Trophoblast cell (in vitro differentiated cells and primary cell): ENCODE measurements at regions not wholly inside any gene's neighbourhood (a gene's known extent, or its start where the extent isn't known, plus 50 kb on each side); places are given as distances from the start of the nearest gene placed in this dataset.

ENCODE experiments used
- DNase-seq, 2 donors: peaks; one replicate each; pipeline ENCODE4 v3.0.0-alpha.2; 2016
- H2AFZ ChIP-seq: 2 replicates; pipeline ENCODE4 v1.6.1; 2013; ENCODE audit warnings: low read length, moderate library complexity, mild to moderate bottlenecking; ENCODE audit not compliant: insufficient read depth, poor library complexity
- H2AK5ac ChIP-seq: 2 replicates; pipeline ENCODE4 v1.6.1; 2013; ENCODE audit warnings: mild to moderate bottlenecking, low read length
- H2BK120ac ChIP-seq: 2 replicates; pipeline ENCODE4 v1.6.1; 2013; ENCODE audit warnings: low read length, mild to moderate bottlenecking, moderate library complexity; ENCODE audit not compliant: insufficient read depth, poor library complexity
- H2BK12ac ChIP-seq: 2 replicates; pipeline ENCODE4 v1.6.1; 2013; ENCODE audit warnings: mild to moderate bottlenecking, low read length, moderate library complexity
- H2BK5ac ChIP-seq: 2 replicates; pipeline ENCODE4 v1.6.1; 2013; ENCODE audit warnings: low read length, low read depth, moderate library complexity, mild to moderate bottlenecking; ENCODE audit not compliant: poor library complexity
- H3K14ac ChIP-seq: 2 replicates; pipeline ENCODE4 v1.6.1; 2013; ENCODE audit warnings: mild to moderate bottlenecking, low read length
- H3K18ac ChIP-seq: 2 replicates; pipeline ENCODE4 v1.6.1; 2013; ENCODE audit warnings: mild to moderate bottlenecking, low read length
- H3K23ac ChIP-seq: 2 replicates; pipeline ENCODE4 v1.6.1; 2013; ENCODE audit warnings: low read length
- H3K27ac ChIP-seq: 2 replicates; pipeline ENCODE4 v1.5.1; 2013; ENCODE audit warnings: low read depth, mild to moderate bottlenecking, inconsistent platforms, low read length, moderate library complexity
- H3K27me3 ChIP-seq: 2 replicates; pipeline ENCODE4 v1.6.1; 2013; ENCODE audit warnings: inconsistent platforms, mild to moderate bottlenecking, low read length, moderate library complexity; ENCODE audit not compliant: insufficient read depth
- H3K36me3 ChIP-seq, 2 experiments: 1 replicate in 1 of 2; 2 replicates in 1 of 2; pipeline ENCODE4 v1.6.1; 2013; ENCODE audit warnings: low read length in 2 of 2, mild to moderate bottlenecking in 2 of 2, moderate library complexity in 1 of 2; ENCODE audit not compliant: insufficient read depth in 2 of 2, control insufficient read depth in 1 of 2
- H3K4ac ChIP-seq: 2 replicates; pipeline ENCODE4 v1.6.1; 2013; ENCODE audit warnings: low read depth, mild to moderate bottlenecking, low read length, moderate library complexity
- H3K4me1 ChIP-seq, 2 experiments: 1 replicate in 1 of 2; 2 replicates in 1 of 2; pipeline ENCODE4 v1.6.1; 2013; ENCODE audit warnings: low read length in 2 of 2, mild to moderate bottlenecking in 2 of 2, moderate library complexity in 1 of 2; ENCODE audit not compliant: insufficient read depth in 2 of 2, control insufficient read depth in 1 of 2
- H3K4me2 ChIP-seq: 2 replicates; pipeline ENCODE4 v1.6.1; 2013; ENCODE audit warnings: inconsistent platforms, mild to moderate bottlenecking, low read length, moderate library complexity
- H3K4me3 ChIP-seq: 2 replicates; pipeline ENCODE4 v1.5.1; 2013; ENCODE audit warnings: mild to moderate bottlenecking, low read depth, low read length, inconsistent platforms
- H3K79me1 ChIP-seq: one replicate; pipeline ENCODE4 v1.6.1; 2013; ENCODE audit warnings: low read length
- H3K79me2 ChIP-seq: 2 replicates; pipeline ENCODE4 v1.6.1; 2013; ENCODE audit warnings: low read length, mild to moderate bottlenecking; ENCODE audit not compliant: control insufficient read depth, insufficient read depth, poor library complexity
- H3K9ac ChIP-seq: 2 replicates; pipeline ENCODE4 v1.6.1; 2013; ENCODE audit warnings: mild to moderate bottlenecking, low read length
- H3K9me3 ChIP-seq: 2 replicates; pipeline ENCODE4 v1.6.1; 2013; ENCODE audit warnings: low read depth, mild to moderate bottlenecking, control low read depth, inconsistent platforms, low read length; ENCODE audit not compliant: insufficient read depth
- H4K12ac ChIP-seq: 2 replicates; pipeline ENCODE4 v1.6.1; 2013; ENCODE audit warnings: low read depth, mild to moderate bottlenecking, low read length, moderate library complexity
- H4K8ac ChIP-seq: 2 replicates; pipeline ENCODE4 v1.6.1; 2013; ENCODE audit warnings: low read depth, mild to moderate bottlenecking, low read length, moderate library complexity
- H4K91ac ChIP-seq: one replicate; pipeline ENCODE4 v1.6.1; 2013; ENCODE audit warnings: low read depth, mild to moderate bottlenecking, low read length, moderate library complexity
- WGBS: extraction: QIAGEN DNeasy Blood & Tissue Kit; methylation state at CpG from one replicate; pipeline ENCODE4 v1.1.7; 2013; ENCODE audit warnings: missing lambda C conversion rate; ENCODE audit not compliant: insufficient read length, insufficient coverage; ENCODE audit errors: extremely low coverage; 5-methylcytosine and 5-hydroxymethylcytosine counted together

- no CpG with 5 or more reads among the region's 7 CpGs for WGBS
- no peak overlapping the region for H3K23ac ChIP-seq
- H3K27ac ChIP-seq = no peak overlapping the region
- H4K91ac ChIP-seq = no peak overlapping the region
- H2AK5ac ChIP-seq = no peak overlapping the region
- H2BK5ac ChIP-seq = no peak overlapping the region
- H3K79me1 ChIP-seq = no peaks in the 10 kb centered on the region
- H3K18ac ChIP-seq = no peak overlapping the region
- H3K4me3 ChIP-seq = no peak overlapping the region
- peaks cover 0 to 2% of the 10 kb centered on the region in 2 experiments for H3K4me1 ChIP-seq
- H3K9me3 ChIP-seq = no peaks in the 10 kb centered on the region
- no peak for DNase-seq
- H2BK12ac ChIP-seq = no peak overlapping the region
- H2BK120ac ChIP-seq = no peak overlapping the region
- H3K14ac ChIP-seq = no peak overlapping the region
- H4K12ac ChIP-seq = no peak overlapping the region
- H3K27me3 ChIP-seq = no peaks in the 10 kb centered on the region
- H3K4ac ChIP-seq = no peak overlapping the region
- no peak overlapping the region for H3K9ac ChIP-seq
- no peaks in the 10 kb centered on the region for H3K79me2 ChIP-seq
- H3K36me3 ChIP-seq = no peaks in the 10 kb centered on the region
- H4K8ac ChIP-seq = no peak overlapping the region
- no peak overlapping the region for H2AFZ ChIP-seq
- H3K4me2 ChIP-seq = no peak overlapping the region
These were observed 761.9 kb upstream of the MMS22L start for GRCh38 chr6:98044791-98045470.

- Histone ChIP-seq H2AK5ac (no peak overlapping the region), H3K14ac (no peak overlapping the region), H3K4me2 (no peak overlapping the region), H3K36me3 (no peaks in the 10 kb centered on the region), H2BK12ac (no peak overlapping the region), H2AFZ (no peak overlapping the region), H3K79me2 (no peaks in the 10 kb centered on the region), H3K18ac (no peak overlapping the region), H3K27ac (no peak overlapping the region), H4K12ac (no peak overlapping the region), H3K9ac (no peak overlapping the region), H4K91ac (no peak overlapping the region), H3K23ac (no peak overlapping the region), H2BK120ac (no peak overlapping the region), H3K79me1 (no peaks in the 10 kb centered on the region), H3K27me3 (no peaks in the 10 kb centered on the region), H4K8ac (no peak overlapping the region), H3K4ac (no peak overlapping the region), H2BK5ac (no peak overlapping the region), H3K4me1 (peaks cover 0 to under 1% of the 10 kb centered on the region in 2 experiments), H3K4me3 (no peak overlapping the region), H3K9me3 (no peaks in the 10 kb centered on the region)
- DNase-seq = no peak
- no CpG with 5 or more reads among the region's 2 CpGs for WGBS
These were observed 764.1 kb upstream of the MMS22L start for GRCh38 chr6:98047164-98047563.

GRCh38 chr6:98047871-98048270, 764.9 kb upstream of the MMS22L start:
- H3K27ac ChIP-seq = no peak overlapping the region
- no peak overlapping the region for H3K9ac ChIP-seq
- H2AK5ac ChIP-seq = no peak overlapping the region
- no peak overlapping the region for H2BK12ac ChIP-seq
- H4K91ac ChIP-seq = no peak overlapping the region
- H3K9me3 ChIP-seq = no peaks in the 10 kb centered on the region
- no peak overlapping the region for H2BK5ac ChIP-seq
- H3K4me2 ChIP-seq = no peak overlapping the region
- DNase-seq = no peak
- no peak overlapping the region for H3K4ac ChIP-seq
- no peak overlapping the region for H2AFZ ChIP-seq
- WGBS = no CpG with 5 or more reads among the region's 3 CpGs
- no peaks in the 10 kb centered on the region for H3K4me1 ChIP-seq
- H3K27me3 ChIP-seq = no peaks in the 10 kb centered on the region
- no peak overlapping the region for H3K4me3 ChIP-seq
- H3K18ac ChIP-seq = no peak overlapping the region
- no peaks in the 10 kb centered on the region for H3K79me2 ChIP-seq
- no peaks in the 10 kb centered on the region for H3K79me1 ChIP-seq
- no peak overlapping the region for H2BK120ac ChIP-seq
- H3K23ac ChIP-seq = no peak overlapping the region
- H3K14ac ChIP-seq = no peak overlapping the region
- no peak overlapping the region for H4K8ac ChIP-seq
- H3K36me3 ChIP-seq = no peaks in the 10 kb centered on the region
- H4K12ac ChIP-seq = no peak overlapping the region

- Histone ChIP-seq H3K18ac (no peak overlapping the region), H3K79me2 (no peaks in the 10 kb centered on the region), H3K4ac (no peak overlapping the region), H4K8ac (no peak overlapping the region), H3K36me3 (no peaks in the 10 kb centered on the region), H2AFZ (no peak overlapping the region), H3K14ac (no peak overlapping the region), H3K79me1 (no peaks in the 10 kb centered on the region), H3K4me1 (no peaks in the 10 kb centered on the region), H3K23ac (no peak overlapping the region), H3K4me3 (no peak overlapping the region), H3K27ac (no peak overlapping the region), H3K4me2 (no peak overlapping the region), H2BK5ac (no peak overlapping the region), H3K27me3 (no peaks in the 10 kb centered on the region), H4K91ac (no peak overlapping the region), H2BK12ac (no peak overlapping the region), H3K9ac (no peak overlapping the region), H2BK120ac (no peak overlapping the region), H3K9me3 (no peaks in the 10 kb centered on the region), H4K12ac (no peak overlapping the region), H2AK5ac (no peak overlapping the region)
- WGBS = no CpG with 5 or more reads among the region's 2 CpGs
- no peak for DNase-seq
These were observed 771.4 kb upstream of the MMS22L start for GRCh38 chr6:98054453-98054852.
